Hepatocyte (in vitro differentiated cells): ENCODE measurements at regions not wholly inside any gene's neighbourhood (a gene's known extent, or its start where the extent isn't known, plus 50 kb on each side); places are given as distances from the start of the nearest gene placed in this dataset.
A peak's percentile ranks its signal among the peaks of the same experiment; 100 is the strongest.
"Not testable (repeated sequence)": the region's sequence is repeated elsewhere in the genome, so short reads cannot be mapped to it uniquely, and the experiment has no call there.

Source experiments
- DNase-seq: peaks from one replicate; pipeline ENCODE4 v3.0.0-alpha.2; 2016; ENCODE audit warnings: low spot score
- H2AFZ ChIP-seq: fragments of 200-600 bp; sonication (generic); 2 replicates; pipeline ENCODE4 v1.6.0; 2016; ENCODE audit warnings: antibody characterized with exemption, mild to moderate bottlenecking
- H3K27ac ChIP-seq: fragments of 200-600 bp; sonication (generic); 2 replicates; pipeline ENCODE4 v1.5.1; 2016; ENCODE audit warnings: mild to moderate bottlenecking
- H3K27me3 ChIP-seq: fragments of 200-600 bp; sonication (generic); 2 replicates; pipeline ENCODE4 v1.6.1; 2016
- H3K36me3 ChIP-seq: fragments of 200-600 bp; sonication (generic); replicated peaks from 2 replicates; pipeline ENCODE4 v1.5.1; 2016; ENCODE audit warnings: low read depth; ENCODE audit not compliant: insufficient read depth
- H3K4me1 ChIP-seq: fragments of 200-600 bp; sonication (generic); 2 replicates; pipeline ENCODE4 v1.5.1; 2016; ENCODE audit warnings: mild to moderate bottlenecking, moderate library complexity; ENCODE audit not compliant: insufficient read depth
- H3K4me2 ChIP-seq: fragments of 200-600 bp; sonication (generic); 2 replicates; pipeline ENCODE4 v1.6.0; 2016
- H3K4me3 ChIP-seq: fragments of 200-600 bp; sonication (generic); 2 replicates; pipeline ENCODE4 v1.5.1; 2016; ENCODE audit warnings: mild to moderate bottlenecking
- H3K79me2 ChIP-seq: fragments of 200-600 bp; sonication (generic); 2 replicates; pipeline ENCODE4 v1.6.0; 2017; ENCODE audit warnings: mild to moderate bottlenecking
- H3K9me2 ChIP-seq: fragments of 200-600 bp; sonication (generic); replicated peaks from 2 replicates; pipeline ENCODE4 v1.6.0; 2017; ENCODE audit warnings: mild to moderate bottlenecking; ENCODE audit not compliant: insufficient read depth
- H3K9me3 ChIP-seq: fragments of 200-600 bp; sonication (generic); 2 replicates; pipeline ENCODE4 v1.5.1; 2016; ENCODE audit warnings: low read depth, mild to moderate bottlenecking
- H4K20me1 ChIP-seq: fragments of 200-600 bp; sonication (generic); 2 replicates; pipeline ENCODE4 v1.6.0; 2016; ENCODE audit warnings: mild to moderate bottlenecking; ENCODE audit not compliant: insufficient read depth, poor library complexity, severe bottlenecking
- WGBS: methylation state at CpG from one replicate; pipeline ENCODE4 v1.1.6; 2016; ENCODE audit warnings: low lambda C conversion rate; ENCODE audit errors: missing lambda C conversion rate; 5-methylcytosine and 5-hydroxymethylcytosine counted together

GRCh38 chrX:222800-223513 lies 58.2 kb upstream of the PLCXD1 start:
- not testable (repeated sequence) for H3K9me2 ChIP-seq, H3K27ac ChIP-seq, H4K20me1 ChIP-seq, DNase-seq, H3K4me1 ChIP-seq, H3K27me3 ChIP-seq, H3K36me3 ChIP-seq, H2AFZ ChIP-seq, H3K4me2 ChIP-seq, H3K4me3 ChIP-seq, H3K79me2 ChIP-seq, H3K9me3 ChIP-seq
- WGBS, result no CpG with 5 or more reads among the region's 11 CpGs

- H3K9me2 ChIP-seq, H3K79me2 ChIP-seq, H3K4me1 ChIP-seq, H3K27me3 ChIP-seq, DNase-seq, H3K9me3 ChIP-seq, H3K4me2 ChIP-seq, H3K27ac ChIP-seq, H2AFZ ChIP-seq, H4K20me1 ChIP-seq, H3K4me3 ChIP-seq, H3K36me3 ChIP-seq: not testable (repeated sequence)
- no CpG with 5 or more reads among the region's 7 CpGs for WGBS
Measured at GRCh38 chrX:223514-223854, 57.7 kb upstream of the PLCXD1 start.

GRCh38 chrX:226474-227164 lies 54.6 kb upstream of the PLCXD1 start:
- not testable (repeated sequence) for H3K9me3 ChIP-seq, H3K4me1 ChIP-seq, H3K36me3 ChIP-seq, H3K79me2 ChIP-seq, H3K4me3 ChIP-seq, H2AFZ ChIP-seq, H3K9me2 ChIP-seq, H4K20me1 ChIP-seq, H3K27me3 ChIP-seq
- Histone ChIP-seq H3K4me2 (peak overlapping the region; percentile 67), H3K27ac (peak overlapping the region; percentile 83)
- WGBS, result 0% methylated on average over 3 of the region's 47 CpGs
- DNase-seq, result peak; percentile 8

GRCh38 chrX:227396-227795 lies 53.8 kb upstream of the PLCXD1 start:
- not testable (repeated sequence) for DNase-seq, H3K79me2 ChIP-seq, H3K4me3 ChIP-seq, H3K4me1 ChIP-seq, H3K9me3 ChIP-seq, H3K27me3 ChIP-seq, H3K27ac ChIP-seq, H3K36me3 ChIP-seq, H3K9me2 ChIP-seq, H3K4me2 ChIP-seq, H2AFZ ChIP-seq, H4K20me1 ChIP-seq
- no CpG with 5 or more reads among the region's 23 CpGs for WGBS
